Fibroblast of mammary gland (primary cell): ENCODE measurements at regions not wholly inside any gene's neighbourhood (a gene's known extent, or its start where the extent isn't known, plus 50 kb on each side); places are given as distances from the start of the nearest gene placed in this dataset.
"Not testable (repeated sequence)": the region's sequence is repeated elsewhere in the genome, so short reads cannot be mapped to it uniquely, and the experiment has no call there.

Source experiments
- DNase-seq: peaks from one replicate; pipeline ENCODE4 v3.0.0-alpha.2; 2010; ENCODE audit warnings: low read depth
- H3K4me3 ChIP-seq: 2 replicates; pipeline ENCODE4 v1.5.1; 2011; ENCODE audit warnings: low read depth, mild to moderate bottlenecking, low read length, moderate library complexity; ENCODE audit not compliant: control insufficient read depth
- CTCF ChIP-seq: conservative IDR thresholded peaks from 2 replicates; pipeline ENCODE4 v1.5.1; 2011; ENCODE audit warnings: low read depth, low read length, inconsistent platforms; ENCODE audit not compliant: control insufficient read depth, insufficient read depth

GRCh38 chr2:194486326-194486725 lies 1170.7 kb upstream of the SLC39A10 start:
- H3K4me3 ChIP-seq = no peak overlapping the region
- no peak for DNase-seq
- TF ChIP-seq CTCF = no peak

- no peak for TF ChIP-seq CTCF
- DNase-seq = no peak
- no peak overlapping the region for H3K4me3 ChIP-seq
These were observed 1174.0 kb upstream of the SLC39A10 start for GRCh38 chr2:194483041-194483440.

- no peak for TF ChIP-seq CTCF
- H3K4me3 ChIP-seq = no peak overlapping the region
These were observed 1191.4 kb upstream of the SLC39A10 start for GRCh38 chr2:194465641-194466040.

GRCh38 chr2:194464964-194465638 lies 1191.9 kb upstream of the SLC39A10 start:
- H3K4me3 ChIP-seq = no peak overlapping the region
- DNase-seq = no peak
- TF ChIP-seq CTCF = no peak

More at GRCh38 chr2:194465641-194466040, 1191.4 kb upstream of the SLC39A10 start:
- DNase-seq = no peak

GRCh38 chr2:194462883-194463282 lies 1194.1 kb upstream of the SLC39A10 start:
- not testable (repeated sequence) for DNase-seq, H3K4me3 ChIP-seq

GRCh38 chr2:194455358-194455757 lies 1201.7 kb upstream of the SLC39A10 start:
- no peak for TF ChIP-seq CTCF
- no peak for DNase-seq
- H3K4me3 ChIP-seq = no peak overlapping the region

GRCh38 chr2:194452504-194452903 lies 1204.5 kb upstream of the SLC39A10 start:
- no peak for DNase-seq
- H3K4me3 ChIP-seq = no peak overlapping the region
- TF ChIP-seq CTCF = no peak
